H1 (cell line): ENCODE measurements at regions not wholly inside any gene's neighbourhood (a gene's known extent, or its start where the extent isn't known, plus 50 kb on each side); places are given as distances from the start of the nearest gene placed in this dataset.

Source experiments
- EP300 ChIP-seq, 2 experiments: IDR thresholded peaks; 1 replicate in 1 of 2; 2 replicates in 1 of 2; pipeline ENCODE4 v1.6.1; 2011 to 2012; ENCODE audit warnings: low read depth in 2 of 2, low read length in 2 of 2, mild to moderate bottlenecking in 2 of 2, borderline replicate concordance in 1 of 2, inconsistent platforms in 1 of 2, moderate library complexity in 1 of 2
- GABPA ChIP-seq: IDR thresholded peaks from 2 replicates; pipeline ENCODE4 v1.6.1; 2011; ENCODE audit warnings: mild to moderate bottlenecking, low read length, moderate library complexity, borderline replicate concordance; ENCODE audit not compliant: insufficient read depth
- MAFK ChIP-seq: IDR thresholded peaks from 2 replicates; pipeline ENCODE4 v1.6.1; 2012; ENCODE audit warnings: low read depth, mild to moderate bottlenecking, improper control_type of control experiment, low read length
- NANOG ChIP-seq: IDR thresholded peaks from 2 replicates; pipeline ENCODE4 v1.6.1; 2011; ENCODE audit warnings: low read length, low read depth, mild to moderate bottlenecking, inconsistent platforms; ENCODE audit not compliant: insufficient read depth, poor library complexity, severe bottlenecking
- POLR2A ChIP-seq, 2 experiments: IDR thresholded peaks; 1 replicate in 1 of 2; 2 replicates in 1 of 2; pipeline ENCODE4 v1.6.1; 2011; ENCODE audit warnings: low read depth in 2 of 2, low read length in 2 of 2, mild to moderate bottlenecking in 2 of 2; ENCODE audit errors: control extremely low read depth in 1 of 2
- RAD21 ChIP-seq, 2 experiments: IDR thresholded peaks in 1 of 2; conservative IDR thresholded peaks in 1 of 2; 2 replicates each; pipeline ENCODE4 v1.6.1; 2011; ENCODE audit warnings: low read depth in 2 of 2, low read length in 2 of 2, improper control_type of control experiment in 1 of 2, inconsistent platforms in 1 of 2, mild to moderate bottlenecking in 1 of 2, moderate library complexity in 1 of 2
- TCF12 ChIP-seq: IDR thresholded peaks from 2 replicates; pipeline ENCODE4 v1.6.1; 2011; ENCODE audit warnings: low read depth, mild to moderate bottlenecking, low read length
- TF ChIP-seq, protein P1 (sequence below), 3 experiments: IDR thresholded peaks; 1 replicate in 2 of 3; 2 replicates in 1 of 3; pipeline versions ENCODE4 v1.5.1 to v1.6.1; 2011; ENCODE audit warnings: low read length in 3 of 3, mild to moderate bottlenecking in 3 of 3, inconsistent platforms in 2 of 3, low read depth in 1 of 3, moderate library complexity in 1 of 3; ENCODE audit not compliant: insufficient read depth in 1 of 3; ENCODE audit errors: control extremely low read depth in 1 of 3

DNA sequence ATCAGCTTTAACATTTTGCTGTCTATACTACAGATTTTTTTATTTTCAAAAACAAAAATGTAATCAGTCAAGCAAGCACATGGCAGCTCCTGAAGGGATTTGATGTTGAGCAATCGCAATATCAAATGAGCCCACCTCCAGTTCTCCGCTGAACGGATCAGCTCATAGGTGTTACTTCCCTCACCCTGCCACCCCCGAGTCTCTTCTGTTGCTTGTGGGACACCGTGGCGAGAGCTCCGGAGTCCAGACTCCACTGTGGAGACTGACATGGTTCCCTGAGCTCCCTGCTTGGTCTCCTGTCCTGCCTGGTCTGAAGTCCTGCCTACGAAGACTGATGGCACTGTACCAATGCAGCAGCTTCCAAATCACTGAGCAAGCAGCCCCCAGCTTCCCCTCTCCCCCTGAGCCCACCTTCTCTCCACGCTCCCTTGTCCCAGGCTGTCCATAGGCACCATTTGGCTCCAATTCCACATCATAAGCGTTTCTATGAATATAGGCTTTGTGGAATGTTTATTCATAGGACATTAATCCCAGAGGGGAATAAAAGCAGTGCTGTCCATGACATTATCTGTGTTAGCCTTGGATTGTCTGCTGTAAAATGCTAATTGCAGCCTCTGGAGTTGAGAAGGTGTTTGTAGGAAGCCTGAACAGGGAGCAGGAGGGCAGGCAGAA is 162.2 kb downstream of the LY86 start:
- TF ChIP-seq, protein P1, sequence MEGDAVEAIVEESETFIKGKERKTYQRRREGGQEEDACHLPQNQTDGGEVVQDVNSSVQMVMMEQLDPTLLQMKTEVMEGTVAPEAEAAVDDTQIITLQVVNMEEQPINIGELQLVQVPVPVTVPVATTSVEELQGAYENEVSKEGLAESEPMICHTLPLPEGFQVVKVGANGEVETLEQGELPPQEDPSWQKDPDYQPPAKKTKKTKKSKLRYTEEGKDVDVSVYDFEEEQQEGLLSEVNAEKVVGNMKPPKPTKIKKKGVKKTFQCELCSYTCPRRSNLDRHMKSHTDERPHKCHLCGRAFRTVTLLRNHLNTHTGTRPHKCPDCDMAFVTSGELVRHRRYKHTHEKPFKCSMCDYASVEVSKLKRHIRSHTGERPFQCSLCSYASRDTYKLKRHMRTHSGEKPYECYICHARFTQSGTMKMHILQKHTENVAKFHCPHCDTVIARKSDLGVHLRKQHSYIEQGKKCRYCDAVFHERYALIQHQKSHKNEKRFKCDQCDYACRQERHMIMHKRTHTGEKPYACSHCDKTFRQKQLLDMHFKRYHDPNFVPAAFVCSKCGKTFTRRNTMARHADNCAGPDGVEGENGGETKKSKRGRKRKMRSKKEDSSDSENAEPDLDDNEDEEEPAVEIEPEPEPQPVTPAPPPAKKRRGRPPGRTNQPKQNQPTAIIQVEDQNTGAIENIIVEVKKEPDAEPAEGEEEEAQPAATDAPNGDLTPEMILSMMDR (IDR thresholded peaks at IDR 0.05; ENCODE audit: control extremely low read depth in 1 of 3, insufficient read depth in 1 of 3, low read depth in 1 of 3, low read length in 3 of 3): no peak
- TF ChIP-seq POLR2A (IDR thresholded peaks at IDR 0.05; ENCODE audit: control extremely low read depth in 1 of 2, low read depth in 2 of 2, low read length in 2 of 2) (no peak), EP300 (IDR thresholded peaks at IDR 0.05; ENCODE audit: borderline replicate concordance in 1 of 2, low read depth in 2 of 2, low read length in 2 of 2) (no peak), TCF12 (no peak), GABPA (no peak), MAFK (no peak), RAD21 (IDR thresholded peaks at IDR 0.05 in 1 of 2, conservative IDR thresholded peaks at IDR 0.05 in 1 of 2; ENCODE audit: low read depth in 2 of 2, low read length in 2 of 2) (no peak), NANOG (no peak)
